ENCODE measurements at regions not wholly inside any gene's neighbourhood (a gene's known extent, or its start where the extent isn't known, plus 50 kb on each side); places are given as distances from the start of the nearest gene placed in this dataset.

DNA sequence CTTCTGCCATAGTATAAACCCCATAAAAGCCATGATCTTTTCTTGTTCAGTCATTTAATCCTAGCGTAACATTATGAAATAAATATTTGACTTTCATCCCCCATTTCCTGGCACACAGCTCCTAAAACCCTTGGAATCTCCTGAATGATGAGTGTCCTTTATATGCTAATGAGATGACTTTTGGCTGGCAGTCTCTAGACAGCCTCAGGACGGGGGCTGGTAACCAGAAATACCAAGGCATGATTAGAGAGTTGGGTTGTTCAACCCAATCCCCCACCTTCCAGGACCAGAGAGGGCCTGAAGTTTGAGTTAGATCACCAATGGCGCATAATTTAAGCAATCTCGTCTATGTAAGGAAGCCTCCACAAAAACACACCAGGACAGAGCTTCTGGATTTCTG is 1246.1 kb upstream of the TENM4 start:
- Histone ChIP-seq H3K36me3 (ENCODE audit: low read depth, low read length) (no peaks in the 10 kb centered on the region), H4K20me1 (ENCODE audit: low read length) (no peaks in the 10 kb centered on the region), H3K79me2 (ENCODE audit: low read length) (no peaks in the 10 kb centered on the region), H3K4me2 (ENCODE audit: low read length) (no peak overlapping the region), H3K9me3 (ENCODE audit: low read length) (no peaks in the 10 kb centered on the region), H3K9me2 (replicated peaks; ENCODE audit: low read length) (no peaks in the 10 kb centered on the region), H3K27me3 (ENCODE audit: low read length) (no peaks in the 10 kb centered on the region), H3F3A (ENCODE audit: low read length, unreplicated experiment) (no peaks in the 10 kb centered on the region), H3K9ac (ENCODE audit: low read length) (no peak overlapping the region), H3K27ac (ENCODE audit: low read length) (no peak overlapping the region), H2AFZ (ENCODE audit: low read length) (no peak overlapping the region), H3K4me3 (ENCODE audit: low read length) (no peak overlapping the region), H3K4me1 (ENCODE audit: insufficient read depth, low read length) (no peaks in the 10 kb centered on the region)
- BruUV-seq (replicated peaks), result no TSS peak
- intact Hi-C loops (cut with micrococcal nuclease), result no loop called here
- no peak for ATAC-seq
- no peak for DNase-seq
- TF ChIP-seq EZH2phosphoT487 (IDR thresholded peaks at IDR 0.05; ENCODE audit: borderline replicate concordance, low read length) (no peak), EZH2 (IDR thresholded peaks at IDR 0.05; ENCODE audit: low read length, unreplicated experiment) (no peak)
- TF ChIP-seq, protein P1, sequence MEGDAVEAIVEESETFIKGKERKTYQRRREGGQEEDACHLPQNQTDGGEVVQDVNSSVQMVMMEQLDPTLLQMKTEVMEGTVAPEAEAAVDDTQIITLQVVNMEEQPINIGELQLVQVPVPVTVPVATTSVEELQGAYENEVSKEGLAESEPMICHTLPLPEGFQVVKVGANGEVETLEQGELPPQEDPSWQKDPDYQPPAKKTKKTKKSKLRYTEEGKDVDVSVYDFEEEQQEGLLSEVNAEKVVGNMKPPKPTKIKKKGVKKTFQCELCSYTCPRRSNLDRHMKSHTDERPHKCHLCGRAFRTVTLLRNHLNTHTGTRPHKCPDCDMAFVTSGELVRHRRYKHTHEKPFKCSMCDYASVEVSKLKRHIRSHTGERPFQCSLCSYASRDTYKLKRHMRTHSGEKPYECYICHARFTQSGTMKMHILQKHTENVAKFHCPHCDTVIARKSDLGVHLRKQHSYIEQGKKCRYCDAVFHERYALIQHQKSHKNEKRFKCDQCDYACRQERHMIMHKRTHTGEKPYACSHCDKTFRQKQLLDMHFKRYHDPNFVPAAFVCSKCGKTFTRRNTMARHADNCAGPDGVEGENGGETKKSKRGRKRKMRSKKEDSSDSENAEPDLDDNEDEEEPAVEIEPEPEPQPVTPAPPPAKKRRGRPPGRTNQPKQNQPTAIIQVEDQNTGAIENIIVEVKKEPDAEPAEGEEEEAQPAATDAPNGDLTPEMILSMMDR (conservative IDR thresholded peaks at IDR 0.05; ENCODE audit: low read depth, low read length), result no peak
- CTCF ChIA-PET, result no interaction called here
- POLR2A ChIA-PET (ENCODE audit: unreplicated experiment), result no interaction called here

DNA sequence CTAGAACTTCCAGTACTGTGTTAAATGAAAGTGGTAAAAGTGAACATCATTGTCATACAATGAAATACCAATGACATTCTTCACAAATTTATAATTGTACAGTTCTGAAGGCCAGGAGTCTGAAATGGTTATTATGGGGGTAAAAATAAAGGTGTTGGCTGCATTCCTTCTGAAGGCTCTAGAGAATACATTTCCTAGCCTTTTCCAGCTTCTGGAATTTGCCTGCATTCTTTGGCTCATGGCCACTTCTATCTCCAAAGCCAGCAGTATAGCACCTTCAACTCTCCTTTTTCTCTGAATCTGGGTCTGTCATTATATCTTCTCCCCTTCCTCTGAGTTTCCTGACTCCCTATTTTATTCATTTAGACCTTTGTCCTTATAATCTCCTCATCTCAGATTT is 1232.7 kb upstream of the TENM4 start:
- Histone ChIP-seq H3K4me2 (ENCODE audit: low read length) (no peak overlapping the region), H3K27ac (ENCODE audit: low read length) (no peak overlapping the region), H3K4me3 (ENCODE audit: low read length) (no peak overlapping the region), H3K9ac (ENCODE audit: low read length) (no peak overlapping the region), H3K27me3 (ENCODE audit: low read length) (no peaks in the 10 kb centered on the region), H3K9me2 (replicated peaks; ENCODE audit: low read length) (no peaks in the 10 kb centered on the region), H3F3A (ENCODE audit: low read length, unreplicated experiment) (no peaks in the 10 kb centered on the region), H3K36me3 (ENCODE audit: low read depth, low read length) (no peaks in the 10 kb centered on the region), H2AFZ (ENCODE audit: low read length) (no peak overlapping the region), H3K9me3 (ENCODE audit: low read length) (peaks cover 16% of the 10 kb centered on the region), H3K79me2 (ENCODE audit: low read length) (no peaks in the 10 kb centered on the region), H4K20me1 (ENCODE audit: low read length) (no peaks in the 10 kb centered on the region), H3K4me1 (ENCODE audit: insufficient read depth, low read length) (no peaks in the 10 kb centered on the region)
- CTCF ChIA-PET, result no interaction called here
- intact Hi-C loops (cut with micrococcal nuclease), result no loop called here
- BruUV-seq (replicated peaks), result no TSS peak
- DNase-seq (no peak), ATAC-seq (no peak)
- TF ChIP-seq, protein P1 (conservative IDR thresholded peaks at IDR 0.05; ENCODE audit: low read depth, low read length), result no peak
- TF ChIP-seq EZH2phosphoT487 (IDR thresholded peaks at IDR 0.05; ENCODE audit: borderline replicate concordance, low read length), result no peak
- TF ChIP-seq EZH2 (IDR thresholded peaks at IDR 0.05; ENCODE audit: low read length, unreplicated experiment), result no peak
- POLR2A ChIA-PET (ENCODE audit: unreplicated experiment), result no interaction called here

DNA sequence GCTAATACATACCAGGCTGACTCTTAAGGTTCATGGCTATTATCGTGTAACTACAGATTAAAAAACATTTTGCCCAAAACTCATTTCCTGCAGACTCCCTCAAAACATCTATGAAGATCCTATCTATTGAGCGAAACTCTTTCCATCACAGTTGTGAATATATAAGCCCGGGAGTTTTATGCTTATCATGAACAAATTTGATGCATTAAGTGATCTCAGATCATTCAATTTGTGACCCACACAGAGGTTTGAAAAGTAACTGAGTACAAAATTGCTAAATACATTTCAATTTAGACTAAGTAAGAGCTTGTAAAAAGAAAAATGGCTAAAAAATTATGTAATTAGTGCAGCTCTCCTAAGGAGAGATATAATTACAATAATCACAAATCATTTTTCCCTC is 1228.8 kb upstream of the TENM4 start:
- POLR2A ChIA-PET (ENCODE audit: unreplicated experiment), result no interaction called here
- Histone ChIP-seq H3K27me3 (ENCODE audit: low read length) (no peaks in the 10 kb centered on the region), H3K4me3 (ENCODE audit: low read length) (no peak overlapping the region), H3K36me3 (ENCODE audit: low read depth, low read length) (no peaks in the 10 kb centered on the region), H3K4me2 (ENCODE audit: low read length) (no peak overlapping the region), H3K9me2 (replicated peaks; ENCODE audit: low read length) (no peaks in the 10 kb centered on the region), H3K9ac (ENCODE audit: low read length) (no peak overlapping the region), H3K4me1 (ENCODE audit: insufficient read depth, low read length) (no peaks in the 10 kb centered on the region), H3K9me3 (ENCODE audit: low read length) (peaks cover 10% of the 10 kb centered on the region; the same call in 1 of the 2 replicates), H3K79me2 (ENCODE audit: low read length) (no peaks in the 10 kb centered on the region), H3F3A (ENCODE audit: low read length, unreplicated experiment) (no peaks in the 10 kb centered on the region), H4K20me1 (ENCODE audit: low read length) (no peaks in the 10 kb centered on the region), H2AFZ (ENCODE audit: low read length) (no peak overlapping the region), H3K27ac (ENCODE audit: low read length) (no peak overlapping the region)
- no TSS peak for BruUV-seq (replicated peaks)
- ATAC-seq (no peak), DNase-seq (no peak)
- CTCF ChIA-PET, result no interaction called here
- intact Hi-C loops (cut with micrococcal nuclease), result no loop called here
- TF ChIP-seq, protein P1 (conservative IDR thresholded peaks at IDR 0.05; ENCODE audit: low read depth, low read length), result no peak
- TF ChIP-seq EZH2 (IDR thresholded peaks at IDR 0.05; ENCODE audit: low read length, unreplicated experiment) (no peak), EZH2phosphoT487 (IDR thresholded peaks at IDR 0.05; ENCODE audit: borderline replicate concordance, low read length) (no peak)

Data from PC-3 (cell line).